Panc1 (cell line): ENCODE measurements at regions not wholly inside any gene's neighbourhood (a gene's known extent, or its start where the extent isn't known, plus 50 kb on each side); places are given as distances from the start of the nearest gene placed in this dataset.

ENCODE experiments used
- POLR2AphosphoS5 ChIP-seq: IDR thresholded peaks from 2 replicates; pipeline ENCODE4 v1.6.1; 2012; ENCODE audit warnings: mild to moderate bottlenecking, low read depth, low read length, moderate library complexity
- TF ChIP-seq, protein P1 (sequence below): fragments of 450-650 bp; IDR thresholded peaks from 2 replicates; pipeline ENCODE4 v1.5.1; 2017; ENCODE audit warnings: mild to moderate bottlenecking

DNA sequence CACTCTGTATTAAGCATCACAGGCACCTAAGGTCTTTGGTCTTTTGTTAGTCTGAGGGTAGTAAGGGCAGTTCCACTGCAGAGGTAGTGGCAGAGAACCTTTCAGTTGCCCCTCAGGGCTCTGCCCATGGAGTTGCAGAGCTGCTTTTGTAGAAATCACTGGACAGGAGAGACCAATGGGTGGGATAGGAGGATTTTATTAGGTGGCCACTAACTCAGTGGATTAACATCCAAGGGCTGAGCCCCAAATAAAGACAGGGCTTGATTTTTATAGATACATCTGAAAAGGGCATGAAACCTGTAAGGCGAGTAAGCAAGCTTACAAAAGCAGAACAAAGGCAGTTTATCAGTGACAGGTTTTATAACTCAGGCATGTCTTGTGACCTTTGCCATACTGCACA lies 1035.4 kb downstream of the SH3BGRL start:
- TF ChIP-seq, protein P1, sequence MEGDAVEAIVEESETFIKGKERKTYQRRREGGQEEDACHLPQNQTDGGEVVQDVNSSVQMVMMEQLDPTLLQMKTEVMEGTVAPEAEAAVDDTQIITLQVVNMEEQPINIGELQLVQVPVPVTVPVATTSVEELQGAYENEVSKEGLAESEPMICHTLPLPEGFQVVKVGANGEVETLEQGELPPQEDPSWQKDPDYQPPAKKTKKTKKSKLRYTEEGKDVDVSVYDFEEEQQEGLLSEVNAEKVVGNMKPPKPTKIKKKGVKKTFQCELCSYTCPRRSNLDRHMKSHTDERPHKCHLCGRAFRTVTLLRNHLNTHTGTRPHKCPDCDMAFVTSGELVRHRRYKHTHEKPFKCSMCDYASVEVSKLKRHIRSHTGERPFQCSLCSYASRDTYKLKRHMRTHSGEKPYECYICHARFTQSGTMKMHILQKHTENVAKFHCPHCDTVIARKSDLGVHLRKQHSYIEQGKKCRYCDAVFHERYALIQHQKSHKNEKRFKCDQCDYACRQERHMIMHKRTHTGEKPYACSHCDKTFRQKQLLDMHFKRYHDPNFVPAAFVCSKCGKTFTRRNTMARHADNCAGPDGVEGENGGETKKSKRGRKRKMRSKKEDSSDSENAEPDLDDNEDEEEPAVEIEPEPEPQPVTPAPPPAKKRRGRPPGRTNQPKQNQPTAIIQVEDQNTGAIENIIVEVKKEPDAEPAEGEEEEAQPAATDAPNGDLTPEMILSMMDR, result no peak
- no peak for TF ChIP-seq POLR2AphosphoS5
